ENCODE measurements at regions not wholly inside any gene's neighbourhood (a gene's known extent, or its start where the extent isn't known, plus 50 kb on each side); places are given as distances from the start of the nearest gene placed in this dataset.

DNA sequence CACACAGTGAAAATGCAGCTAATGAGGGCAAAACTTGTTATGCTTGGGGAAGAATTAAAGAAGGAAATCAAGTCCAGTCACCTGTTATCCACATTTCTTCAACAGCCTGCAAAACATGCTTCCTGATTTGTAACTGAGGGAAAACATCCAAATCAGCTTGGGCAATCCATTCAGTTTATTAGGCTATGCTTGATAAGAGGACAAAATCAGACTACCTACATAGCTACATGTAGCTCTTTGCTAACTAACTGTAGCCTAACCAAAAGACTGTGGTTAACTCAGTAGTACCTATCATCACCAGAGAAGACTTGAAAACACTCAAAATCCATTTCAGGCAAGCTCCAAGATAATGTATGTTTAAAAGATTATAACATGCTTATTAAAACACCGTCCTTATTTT, 436.4 kb downstream of the SHQ1 start:
- TF ChIP-seq, protein P1, sequence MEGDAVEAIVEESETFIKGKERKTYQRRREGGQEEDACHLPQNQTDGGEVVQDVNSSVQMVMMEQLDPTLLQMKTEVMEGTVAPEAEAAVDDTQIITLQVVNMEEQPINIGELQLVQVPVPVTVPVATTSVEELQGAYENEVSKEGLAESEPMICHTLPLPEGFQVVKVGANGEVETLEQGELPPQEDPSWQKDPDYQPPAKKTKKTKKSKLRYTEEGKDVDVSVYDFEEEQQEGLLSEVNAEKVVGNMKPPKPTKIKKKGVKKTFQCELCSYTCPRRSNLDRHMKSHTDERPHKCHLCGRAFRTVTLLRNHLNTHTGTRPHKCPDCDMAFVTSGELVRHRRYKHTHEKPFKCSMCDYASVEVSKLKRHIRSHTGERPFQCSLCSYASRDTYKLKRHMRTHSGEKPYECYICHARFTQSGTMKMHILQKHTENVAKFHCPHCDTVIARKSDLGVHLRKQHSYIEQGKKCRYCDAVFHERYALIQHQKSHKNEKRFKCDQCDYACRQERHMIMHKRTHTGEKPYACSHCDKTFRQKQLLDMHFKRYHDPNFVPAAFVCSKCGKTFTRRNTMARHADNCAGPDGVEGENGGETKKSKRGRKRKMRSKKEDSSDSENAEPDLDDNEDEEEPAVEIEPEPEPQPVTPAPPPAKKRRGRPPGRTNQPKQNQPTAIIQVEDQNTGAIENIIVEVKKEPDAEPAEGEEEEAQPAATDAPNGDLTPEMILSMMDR (IDR thresholded peaks at IDR 0.05): no peak
- TF ChIP-seq SREBF2 (IDR thresholded peaks at IDR 0.05): no peak
- TF ChIP-seq RFX5 (IDR thresholded peaks at IDR 0.05): no peak
- no peak for TF ChIP-seq EP300 (IDR thresholded peaks at IDR 0.05)
- TF ChIP-seq FOSB (CRISPR knock-in tag; IDR thresholded peaks at IDR 0.05): no peak
- TF ChIP-seq CHD2 (IDR thresholded peaks at IDR 0.05; ENCODE audit: low read length, partially characterized antibody): no peak
- no peak for TF ChIP-seq RCOR1 (IDR thresholded peaks at IDR 0.05; ENCODE audit: low read depth, low read length)
- TF ChIP-seq HDAC2 (IDR thresholded peaks at IDR 0.05): no peak
